ENCODE measurements at regions not wholly inside any gene's neighbourhood (a gene's known extent, or its start where the extent isn't known, plus 50 kb on each side); places are given as distances from the start of the nearest gene placed in this dataset.

DNA sequence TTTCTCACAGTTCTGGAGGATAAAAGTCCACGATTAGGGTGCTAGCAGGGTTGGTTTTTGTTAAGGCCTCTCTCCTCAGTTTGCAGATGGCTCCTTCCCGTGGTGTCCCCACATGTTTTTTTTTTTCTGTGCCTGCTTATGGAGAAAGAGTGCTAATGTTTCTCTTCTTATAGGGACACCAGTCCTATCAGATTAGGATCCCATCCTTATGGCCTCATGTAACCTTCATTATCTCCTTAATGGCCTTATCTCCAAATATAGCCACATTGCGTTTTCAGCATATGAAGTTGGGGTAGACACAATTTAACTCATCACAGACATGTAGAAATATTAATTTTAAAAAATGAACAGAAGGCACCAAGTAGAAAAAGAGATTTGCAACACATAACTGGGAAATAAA lies 755.7 kb upstream of the CELF4 start:
- intact Hi-C loops (cut with micrococcal nuclease; ENCODE audit: unreplicated experiment) = no loop called here
- Histone ChIP-seq H3K79me2 (ENCODE audit: insufficient read depth, low read depth, low read length) (no peaks in the 10 kb centered on the region), H3K4me1 (ENCODE audit: insufficient read depth, low read length, poor library complexity, severe bottlenecking) (no peaks in the 10 kb centered on the region), H4K20me1 (ENCODE audit: insufficient read depth, low read length) (no peaks in the 10 kb centered on the region), H3K9me2 (ENCODE audit: insufficient read depth, low read length) (no peaks in the 10 kb centered on the region), H3K27ac (ENCODE audit: low read depth, low read length, poor library complexity, severe bottlenecking) (no peak overlapping the region), H2AFZ (ENCODE audit: low read length) (no peak overlapping the region), H3K4me3 (ENCODE audit: low read depth, low read length, poor library complexity, severe bottlenecking) (no peak overlapping the region), H3K9me3 (ENCODE audit: low read length) (no peaks in the 10 kb centered on the region), H3K36me3 (ENCODE audit: insufficient read depth, low read length) (no peaks in the 10 kb centered on the region), H3K4me2 (ENCODE audit: low read length) (no peak overlapping the region)
- DNase-seq (ENCODE audit: low spot score) = no peak
- TF ChIP-seq EZH2phosphoT487 (IDR thresholded peaks at IDR 0.05; ENCODE audit: borderline replicate concordance, low read depth, low read length) (no peak), CTCF (conservative IDR thresholded peaks at IDR 0.05; ENCODE audit: low read length) (no peak)
- no TSS peak for BruUV-seq (replicated peaks)
- ChIA-PET CTCF (ENCODE audit: unreplicated experiment) (no interaction called here), POLR2A (no interaction called here)

GRCh38 chr18:38318416-38318815 lies 752.8 kb upstream of the CELF4 start:
- TF ChIP-seq EZH2phosphoT487 (IDR thresholded peaks at IDR 0.05; ENCODE audit: borderline replicate concordance, low read depth, low read length) (no peak), CTCF (conservative IDR thresholded peaks at IDR 0.05; ENCODE audit: low read length) (no peak)
- ChIA-PET CTCF (ENCODE audit: unreplicated experiment) (no interaction called here), POLR2A (no interaction called here)
- no peak overlapping the region for H3K4me2 ChIP-seq (ENCODE audit: low read length)
- intact Hi-C loops (cut with micrococcal nuclease; ENCODE audit: unreplicated experiment) = no loop called here
- H3K36me3 ChIP-seq (ENCODE audit: insufficient read depth, low read length) = no peaks in the 10 kb centered on the region
- no peak overlapping the region for H3K4me3 ChIP-seq (ENCODE audit: low read depth, low read length, poor library complexity, severe bottlenecking)
- no peak overlapping the region for H2AFZ ChIP-seq (ENCODE audit: low read length)
- no peaks in the 10 kb centered on the region for H3K9me2 ChIP-seq (ENCODE audit: insufficient read depth, low read length)
- H3K79me2 ChIP-seq (ENCODE audit: insufficient read depth, low read depth, low read length) = no peaks in the 10 kb centered on the region
- DNase-seq (ENCODE audit: low spot score) = no peak
- no peaks in the 10 kb centered on the region for H4K20me1 ChIP-seq (ENCODE audit: insufficient read depth, low read length)
- H3K4me1 ChIP-seq (ENCODE audit: insufficient read depth, low read length, poor library complexity, severe bottlenecking) = no peaks in the 10 kb centered on the region
- no peaks in the 10 kb centered on the region for H3K9me3 ChIP-seq (ENCODE audit: low read length)
- no TSS peak for BruUV-seq (replicated peaks)
- no peak overlapping the region for H3K27ac ChIP-seq (ENCODE audit: low read depth, low read length, poor library complexity, severe bottlenecking)

DNA sequence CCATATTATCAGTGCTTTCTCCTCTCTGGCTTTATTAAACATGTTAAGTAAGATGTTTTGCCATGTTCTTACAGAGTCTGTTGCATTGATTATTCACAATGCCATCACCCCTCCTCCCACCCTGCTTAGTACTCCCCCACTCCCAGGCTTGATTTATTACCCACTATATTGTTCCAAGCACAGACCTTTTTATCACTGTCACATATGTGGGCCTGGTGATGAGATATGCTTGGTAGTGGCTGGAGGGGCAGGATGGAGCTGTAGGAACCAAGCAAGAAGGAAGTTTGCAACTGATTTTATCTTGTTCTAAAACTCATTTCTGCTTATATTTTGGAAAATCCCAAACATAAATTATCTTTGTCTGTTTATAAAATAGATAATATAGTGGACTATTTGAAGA lies 748.2 kb upstream of the CELF4 start:
- H4K20me1 ChIP-seq (ENCODE audit: insufficient read depth, low read length) = no peaks in the 10 kb centered on the region
- ChIA-PET POLR2A (no interaction called here), CTCF (ENCODE audit: unreplicated experiment) (no interaction called here)
- intact Hi-C loops (cut with micrococcal nuclease; ENCODE audit: unreplicated experiment) = no loop called here
- DNase-seq (ENCODE audit: low spot score) = no peak
- H2AFZ ChIP-seq (ENCODE audit: low read length) = no peak overlapping the region
- H3K79me2 ChIP-seq (ENCODE audit: insufficient read depth, low read depth, low read length) = no peaks in the 10 kb centered on the region
- H3K9me3 ChIP-seq (ENCODE audit: low read length) = no peaks in the 10 kb centered on the region
- BruUV-seq (replicated peaks) = no TSS peak
- TF ChIP-seq EZH2phosphoT487 (IDR thresholded peaks at IDR 0.05; ENCODE audit: borderline replicate concordance, low read depth, low read length) (no peak), CTCF (conservative IDR thresholded peaks at IDR 0.05; ENCODE audit: low read length) (no peak)
- H3K36me3 ChIP-seq (ENCODE audit: insufficient read depth, low read length) = no peaks in the 10 kb centered on the region
- H3K9me2 ChIP-seq (ENCODE audit: insufficient read depth, low read length) = no peaks in the 10 kb centered on the region
- H3K27ac ChIP-seq (ENCODE audit: low read depth, low read length, poor library complexity, severe bottlenecking) = no peak overlapping the region
- no peak overlapping the region for H3K4me3 ChIP-seq (ENCODE audit: low read depth, low read length, poor library complexity, severe bottlenecking)
- H3K4me2 ChIP-seq (ENCODE audit: low read length) = no peak overlapping the region
- H3K4me1 ChIP-seq (ENCODE audit: insufficient read depth, low read length, poor library complexity, severe bottlenecking) = no peaks in the 10 kb centered on the region
